AG09309 (cell line): ENCODE measurements at regions not wholly inside any gene's neighbourhood (a gene's known extent, or its start where the extent isn't known, plus 50 kb on each side); places are given as distances from the start of the nearest gene placed in this dataset.
"Not testable (repeated sequence)": the region's sequence is repeated elsewhere in the genome, so short reads cannot be mapped to it uniquely, and the experiment has no call there.

ENCODE experiments used
- DNase-seq: peaks from one replicate; pipeline ENCODE4 v3.0.0-alpha.2; 2010; ENCODE audit warnings: low read depth
- H3K4me3 ChIP-seq: 2 replicates; pipeline ENCODE4 v1.5.1; 2011; ENCODE audit warnings: mild to moderate bottlenecking, low read depth, low read length, moderate library complexity; ENCODE audit not compliant: control insufficient read depth
- CTCF ChIP-seq: IDR thresholded peaks from 2 replicates; pipeline ENCODE4 v1.5.1; 2011; ENCODE audit warnings: mild to moderate bottlenecking, low read depth, low read length, inconsistent platforms; ENCODE audit not compliant: insufficient read depth, control insufficient read depth; ENCODE audit errors: missing control alignments

GRCh38 chr2:196295005-196295404 is 123.6 kb upstream of the STK17B start:
- no peak for TF ChIP-seq CTCF
- no peak overlapping the region for H3K4me3 ChIP-seq
- no peak for DNase-seq

- not testable (repeated sequence) for H3K4me3 ChIP-seq, DNase-seq
- TF ChIP-seq CTCF: peak; percentile 33
These were observed 126.8 kb upstream of the STK17B start for GRCh38 chr2:196298106-196298723.

GRCh38 chr2:196307775-196308305 is 136.5 kb upstream of the STK17B start:
- no peak for DNase-seq
- no peak for TF ChIP-seq CTCF
- H3K4me3 ChIP-seq: no peak overlapping the region

DNA sequence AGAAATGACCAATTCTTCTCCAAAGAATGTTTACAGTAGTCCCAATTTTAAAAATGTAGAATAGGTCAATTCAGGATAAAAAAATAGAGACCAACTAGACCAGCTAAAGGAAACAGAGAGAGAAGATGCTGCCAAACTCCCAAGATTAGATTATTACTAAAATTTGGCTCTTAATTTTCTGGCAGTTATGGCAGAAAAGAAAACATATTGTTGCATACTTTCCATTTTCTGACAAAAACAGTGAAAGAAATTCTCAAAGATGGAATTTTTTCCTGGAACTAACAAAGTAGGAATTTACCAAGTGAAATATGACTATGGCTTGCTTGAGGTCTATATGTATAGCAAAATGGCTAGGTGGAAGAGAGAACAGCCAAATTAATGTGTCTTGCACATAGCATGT is 138.3 kb upstream of the STK17B start:
- DNase-seq: no peak
- TF ChIP-seq CTCF: no peak
- no peak overlapping the region for H3K4me3 ChIP-seq

DNA sequence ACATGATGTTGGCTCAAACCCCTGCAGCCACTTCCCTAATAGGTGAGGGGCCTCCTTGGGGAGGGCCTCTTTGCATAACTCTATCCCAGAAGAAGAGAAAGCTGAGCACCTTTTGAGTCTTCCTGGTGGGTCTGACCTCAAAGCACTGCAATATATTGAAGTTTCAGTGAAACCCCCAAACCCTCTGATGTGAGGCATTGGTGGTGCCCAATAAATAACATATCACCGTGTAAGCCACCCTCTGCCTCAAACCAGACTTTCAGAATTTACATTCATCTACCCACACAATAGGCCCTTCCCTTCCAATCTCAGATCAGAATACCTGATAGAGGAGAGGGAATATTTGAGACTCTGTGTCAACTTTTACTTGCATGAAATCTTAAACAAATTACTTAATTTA is 142.8 kb upstream of the STK17B start:
- no peak overlapping the region for H3K4me3 ChIP-seq
- TF ChIP-seq CTCF: no peak
- no peak for DNase-seq

DNA sequence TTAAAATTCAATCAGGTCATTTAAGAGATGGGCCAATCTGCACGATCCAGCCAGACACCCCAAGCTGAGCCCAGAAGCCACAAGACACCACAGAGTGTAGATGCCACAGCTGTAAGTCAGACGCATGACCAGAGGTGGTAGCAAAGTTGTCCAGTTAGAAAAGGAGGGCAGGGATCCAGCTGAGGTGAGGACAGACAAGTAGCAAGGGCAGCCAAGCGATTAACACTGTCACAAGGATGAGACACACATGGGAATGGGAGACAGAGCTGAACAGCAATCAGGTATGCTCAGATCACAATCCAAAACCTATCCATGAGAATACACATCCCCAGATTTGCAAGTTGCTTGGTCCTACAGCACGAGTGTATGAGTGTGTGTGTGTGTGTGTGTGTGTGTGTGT is 143.4 kb upstream of the STK17B start:
- TF ChIP-seq CTCF: no peak
- H3K4me3 ChIP-seq: no peak overlapping the region
- no peak for DNase-seq
